ENCODE measurements at regions not wholly inside any gene's neighbourhood (a gene's known extent, or its start where the extent isn't known, plus 50 kb on each side); places are given as distances from the start of the nearest gene placed in this dataset.

- no peak for TF ChIP-seq ZNF263 (CRISPR knock-in tag; IDR thresholded peaks at IDR 0.05; ENCODE audit: low read depth)
- TF ChIP-seq TCF7 (CRISPR knock-in tag; IDR thresholded peaks at IDR 0.05; ENCODE audit: low read depth): no peak
- no peak for TF ChIP-seq NFATC4 (CRISPR knock-in tag; IDR thresholded peaks at IDR 0.05)
- TF ChIP-seq RELA (CRISPR knock-in tag; IDR thresholded peaks at IDR 0.05; ENCODE audit: borderline replicate concordance): no peak
These were observed 141.7 kb upstream of the ATP5MC3 start (continued) for GRCh38 chr2:175323162-175323561.

- no peaks in the 10 kb centered on the region for H3K4me1 Mint-ChIP-seq
- H3K27me3 Mint-ChIP-seq (ENCODE audit: low read depth): no peaks in the 10 kb centered on the region; the same call in 1 of the 2 replicates
- no peak overlapping the region for H3K4me3 Mint-ChIP-seq
- CTCF ChIA-PET: no interaction called here
- peaks cover 7% of the 10 kb centered on the region; the same call in 1 of the 2 replicates for H3K9me3 Mint-ChIP-seq
- TF ChIP-seq ZSCAN18 (CRISPR knock-in tag; IDR thresholded peaks at IDR 0.05) (no peak), CREM (CRISPR knock-in tag; IDR thresholded peaks at IDR 0.05) (no peak), MXD4 (CRISPR knock-in tag; IDR thresholded peaks at IDR 0.05; ENCODE audit: borderline replicate concordance) (no peak), E2F1 (CRISPR knock-in tag; IDR thresholded peaks at IDR 0.05) (no peak), ZNF219 (CRISPR knock-in tag; IDR thresholded peaks at IDR 0.05; ENCODE audit: borderline replicate concordance) (no peak), EMX1 (CRISPR knock-in tag; IDR thresholded peaks at IDR 0.05) (no peak), USF2 (CRISPR knock-in tag; IDR thresholded peaks at IDR 0.05) (no peak), FOXP1 (CRISPR knock-in tag; IDR thresholded peaks at IDR 0.05; ENCODE audit: borderline replicate concordance) (no peak), ZBTB21 (CRISPR knock-in tag; IDR thresholded peaks at IDR 0.05; ENCODE audit: borderline replicate concordance) (no peak), E2F5 (CRISPR knock-in tag; IDR thresholded peaks at IDR 0.05) (no peak), SP1 (CRISPR knock-in tag; conservative IDR thresholded peaks at IDR 0.05) (no peak), ATF6 (CRISPR knock-in tag; IDR thresholded peaks at IDR 0.05) (no peak), ERG (CRISPR knock-in tag; IDR thresholded peaks at IDR 0.05) (no peak), IRF1 (CRISPR knock-in tag; IDR thresholded peaks at IDR 0.05) (no peak)
- POLR2A ChIA-PET: no interaction called here
- no peak overlapping the region for H3K27ac Mint-ChIP-seq
- no peak for DNase-seq (ENCODE audit: low spot score)
- H3K36me3 Mint-ChIP-seq: no peaks in the 10 kb centered on the region
- no peak for ATAC-seq
These were observed 137.0 kb upstream of the ATP5MC3 start for GRCh38 chr2:175318542-175318941.
